WERI-Rb-1 (cell line): ENCODE measurements at regions not wholly inside any gene's neighbourhood (a gene's known extent, or its start where the extent isn't known, plus 50 kb on each side); places are given as distances from the start of the nearest gene placed in this dataset.
A peak's percentile ranks its signal among the peaks of the same experiment; 100 is the strongest.

ENCODE experiments used
- DNase-seq: peaks from one replicate; pipeline ENCODE4 v3.0.0-alpha.2; 2020
- H3K27ac ChIP-seq: fragments of 250-450 bp; sonication (Bioruptor Pico); 2 replicates; pipeline ENCODE4 v1.5.1; 2020; ENCODE audit warnings: mild to moderate bottlenecking, moderate library complexity
- H3K27me3 ChIP-seq: fragments of 250-450 bp; sonication (Bioruptor Pico); 2 replicates; pipeline ENCODE4 v1.5.1; 2021; ENCODE audit warnings: mild to moderate bottlenecking, low read depth, moderate library complexity; ENCODE audit not compliant: insufficient read depth, severe bottlenecking
- H3K36me3 ChIP-seq: fragments of 250-450 bp; sonication (Bioruptor Pico); 2 replicates; pipeline ENCODE4 v1.5.1; 2020; ENCODE audit warnings: mild to moderate bottlenecking, moderate library complexity
- H3K4me3 ChIP-seq: 2 replicates; pipeline ENCODE4 v1.5.1; 2011; ENCODE audit warnings: low read depth, mild to moderate bottlenecking, control low read depth, low read length
- H3K9me3 ChIP-seq: fragments of 250-450 bp; sonication (Bioruptor Pico); 2 replicates; pipeline ENCODE4 v1.5.1; 2021; ENCODE audit warnings: mild to moderate bottlenecking, moderate library complexity; ENCODE audit not compliant: severe bottlenecking
- TF ChIP-seq, protein P1 (sequence below): IDR thresholded peaks from 2 replicates; pipeline ENCODE4 v1.5.1; 2011; ENCODE audit warnings: low read depth, mild to moderate bottlenecking, control low read depth, inconsistent platforms, low read length

DNA sequence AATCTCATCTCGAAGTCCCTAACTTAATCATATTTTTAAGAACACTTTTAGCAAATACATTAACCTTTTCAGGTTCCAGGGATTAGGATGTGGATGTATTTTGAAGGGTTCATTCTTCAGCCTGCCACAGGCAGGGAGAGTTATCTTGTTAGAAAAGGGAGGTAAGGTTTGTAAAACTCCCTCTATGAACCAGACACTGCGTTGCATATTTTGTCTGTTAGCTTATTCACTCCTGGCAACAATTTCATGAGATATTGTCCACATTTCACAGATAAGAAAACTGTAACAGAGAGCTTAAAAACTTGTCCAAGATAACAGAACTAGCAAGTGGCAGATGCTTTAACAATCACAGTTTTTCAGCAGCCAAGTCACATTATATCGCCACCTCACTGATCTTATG lies 155.4 kb downstream of the DIPK2A start:
- DNase-seq, result no peak
- Histone ChIP-seq H3K9me3 (peaks cover 10% of the 10 kb centered on the region), H3K4me3 (no peak overlapping the region), H3K36me3 (no peaks in the 10 kb centered on the region), H3K27ac (peak overlapping the region; percentile 71), H3K27me3 (no peaks in the 10 kb centered on the region)
- TF ChIP-seq, protein P1, sequence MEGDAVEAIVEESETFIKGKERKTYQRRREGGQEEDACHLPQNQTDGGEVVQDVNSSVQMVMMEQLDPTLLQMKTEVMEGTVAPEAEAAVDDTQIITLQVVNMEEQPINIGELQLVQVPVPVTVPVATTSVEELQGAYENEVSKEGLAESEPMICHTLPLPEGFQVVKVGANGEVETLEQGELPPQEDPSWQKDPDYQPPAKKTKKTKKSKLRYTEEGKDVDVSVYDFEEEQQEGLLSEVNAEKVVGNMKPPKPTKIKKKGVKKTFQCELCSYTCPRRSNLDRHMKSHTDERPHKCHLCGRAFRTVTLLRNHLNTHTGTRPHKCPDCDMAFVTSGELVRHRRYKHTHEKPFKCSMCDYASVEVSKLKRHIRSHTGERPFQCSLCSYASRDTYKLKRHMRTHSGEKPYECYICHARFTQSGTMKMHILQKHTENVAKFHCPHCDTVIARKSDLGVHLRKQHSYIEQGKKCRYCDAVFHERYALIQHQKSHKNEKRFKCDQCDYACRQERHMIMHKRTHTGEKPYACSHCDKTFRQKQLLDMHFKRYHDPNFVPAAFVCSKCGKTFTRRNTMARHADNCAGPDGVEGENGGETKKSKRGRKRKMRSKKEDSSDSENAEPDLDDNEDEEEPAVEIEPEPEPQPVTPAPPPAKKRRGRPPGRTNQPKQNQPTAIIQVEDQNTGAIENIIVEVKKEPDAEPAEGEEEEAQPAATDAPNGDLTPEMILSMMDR, result no peak

DNA sequence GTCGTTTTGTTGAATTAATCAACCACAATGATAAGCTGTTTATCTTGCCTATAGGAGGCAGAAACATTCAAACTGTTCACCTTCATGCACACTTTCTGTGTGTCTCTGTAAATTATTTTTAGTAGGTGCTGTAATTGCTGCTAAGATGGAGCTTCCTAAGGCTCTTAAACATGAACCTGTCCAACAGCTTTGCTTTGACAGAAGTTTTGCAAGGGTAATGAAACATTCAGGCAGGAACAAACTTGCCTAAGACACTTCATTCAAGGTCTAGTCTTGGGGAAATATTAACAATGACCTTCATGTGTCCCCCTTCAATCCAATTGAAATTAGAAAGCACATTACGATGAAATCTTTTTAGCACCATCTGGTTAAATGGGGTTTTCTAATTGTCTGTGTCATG lies 156.1 kb downstream of the DIPK2A start:
- Histone ChIP-seq H3K9me3 (peaks cover 10% of the 10 kb centered on the region), H3K27ac (peak overlapping the region; percentile 71), H3K27me3 (no peaks in the 10 kb centered on the region), H3K4me3 (no peak overlapping the region), H3K36me3 (no peaks in the 10 kb centered on the region)
- TF ChIP-seq, protein P1, result no peak
- no peak for DNase-seq

DNA sequence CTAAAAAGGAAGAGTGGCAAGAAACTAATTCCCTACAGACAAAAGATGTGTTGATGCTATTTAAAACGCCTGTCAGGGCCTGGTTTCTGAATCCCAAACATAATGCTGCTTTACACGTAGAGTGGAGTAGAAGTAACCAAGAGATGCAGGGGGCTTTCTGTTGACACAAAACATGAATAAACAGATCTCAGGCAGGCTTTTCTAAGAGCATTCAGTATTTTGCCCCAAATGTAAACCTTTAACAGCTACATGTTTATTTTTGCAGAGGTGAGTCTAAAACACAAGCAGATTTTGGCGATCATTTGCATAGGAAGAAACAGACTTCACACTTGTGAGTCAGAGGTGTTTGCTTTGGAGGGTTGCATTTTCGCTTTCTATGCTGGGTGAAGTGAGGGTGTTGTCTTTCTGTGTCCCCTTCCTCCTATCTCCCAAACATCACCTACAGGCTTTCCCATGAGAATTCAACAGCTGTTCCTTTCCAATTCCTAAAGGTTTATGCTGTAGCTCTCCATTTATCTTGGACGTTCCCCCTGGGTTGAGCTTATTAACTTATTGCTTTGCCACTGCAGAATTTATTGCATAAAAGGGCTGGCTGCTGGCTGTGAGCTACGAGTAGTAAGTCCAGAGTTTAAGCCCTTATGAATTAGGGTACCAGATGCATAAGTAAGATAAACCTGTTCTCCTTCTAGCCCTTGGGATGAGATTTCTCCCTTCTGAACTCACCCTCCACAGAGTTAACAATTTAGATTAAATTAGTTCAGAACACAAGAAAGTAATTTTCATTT lies 156.7 kb downstream of the DIPK2A start:
- DNase-seq, result peak; percentile 62
- Histone ChIP-seq H3K36me3 (no peaks in the 10 kb centered on the region), H3K27me3 (no peaks in the 10 kb centered on the region), H3K9me3 (peaks cover 10% of the 10 kb centered on the region), H3K27ac (peak overlapping the region; percentile 84), H3K4me3 (no peak overlapping the region)
- TF ChIP-seq, protein P1, result no peak

DNA sequence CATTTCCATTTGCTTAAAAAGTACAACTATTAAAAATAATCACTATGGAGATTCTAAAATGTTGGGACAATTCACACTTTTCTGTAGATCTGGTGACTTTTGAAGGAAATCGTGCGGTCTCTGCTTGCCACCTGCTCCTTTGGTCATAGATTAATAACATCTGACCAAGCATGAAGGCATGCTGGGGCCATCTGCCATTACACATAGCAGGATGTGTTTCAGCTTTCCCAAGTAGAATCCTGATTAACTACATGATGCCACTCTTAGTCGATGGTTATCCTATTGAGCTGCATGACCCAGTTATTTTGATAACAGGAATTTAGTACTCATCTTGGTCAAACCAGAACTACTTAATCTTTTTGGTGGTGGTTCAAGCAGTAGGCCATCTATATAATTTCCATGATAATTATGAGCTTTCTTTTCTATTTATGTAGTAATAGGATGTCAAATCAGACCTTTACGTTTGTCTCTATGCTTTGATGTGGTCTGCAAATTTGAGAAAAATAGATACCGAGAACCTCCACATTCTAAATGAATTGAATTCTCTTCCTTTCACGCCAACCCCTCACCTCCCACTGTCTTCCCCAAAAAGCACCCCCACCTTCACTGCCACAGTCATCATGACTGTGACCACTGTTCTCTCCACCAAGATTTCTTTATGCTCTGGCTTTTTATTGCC lies 158.1 kb downstream of the DIPK2A start:
- peak; percentile 68 for DNase-seq

DNA sequence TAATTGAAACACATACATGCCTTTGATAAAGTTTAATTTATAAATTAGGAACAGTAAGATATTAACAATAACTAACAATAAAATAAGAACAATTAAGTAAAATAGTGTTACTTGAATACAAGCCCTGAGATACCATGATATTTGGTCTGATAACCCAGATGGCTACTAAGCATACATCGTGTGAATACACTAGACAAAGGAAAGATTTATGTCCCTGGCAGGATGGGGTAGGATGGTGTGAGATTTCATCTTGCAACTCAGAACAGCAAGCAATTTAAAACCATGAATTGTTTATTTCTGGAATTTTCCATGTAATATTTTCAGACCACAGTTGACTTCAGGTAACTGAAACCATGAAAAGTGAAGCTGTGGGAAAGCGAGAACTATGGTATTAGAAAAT lies 169.5 kb downstream of the DIPK2A start:
- Histone ChIP-seq H3K27ac (no peak overlapping the region), H3K36me3 (no peaks in the 10 kb centered on the region), H3K4me3 (no peak overlapping the region), H3K27me3 (no peaks in the 10 kb centered on the region), H3K9me3 (peaks cover 5% of the 10 kb centered on the region)
- no peak for DNase-seq
- TF ChIP-seq, protein P1, result no peak

More for the DNA sequence above, 158.1 kb downstream of the DIPK2A start:
- Histone ChIP-seq H3K27me3 (no peaks in the 10 kb centered on the region), H3K4me3 (no peak overlapping the region), H3K9me3 (peaks cover 10% of the 10 kb centered on the region), H3K27ac (peak overlapping the region; percentile 84), H3K36me3 (no peaks in the 10 kb centered on the region)
- TF ChIP-seq, protein P1, result no peak
